Vagina (tissue), 2 donors: ENCODE measurements at regions not wholly inside any gene's neighbourhood (a gene's known extent, or its start where the extent isn't known, plus 50 kb on each side); places are given as distances from the start of the nearest gene placed in this dataset.

Experiments
- POLR2A ChIP-seq, 2 donors: fragments of 450-650 bp; IDR thresholded peaks; one replicate each; pipeline ENCODE4 v1.6.1; 2017; ENCODE audit warnings: antibody characterized with exemption in 2 of 2, mild to moderate bottlenecking in 2 of 2, moderate library complexity in 2 of 2
- POLR2AphosphoS5 ChIP-seq, 2 donors: sonication (generic); formaldehyde crosslinking; IDR thresholded peaks; one replicate each; pipeline ENCODE4 v1.9.0; 2017; ENCODE audit warnings: antibody characterized with exemption in 2 of 2, mild to moderate bottlenecking in 2 of 2, low read depth in 1 of 2; ENCODE audit not compliant: insufficient read depth in 1 of 2
- TF ChIP-seq, protein P1 (sequence below), 3 experiments: fragments of 450-650 bp in 2 of 3; fragments of 200-600 bp in 1 of 3; sonication (generic) in 1 of 3; IDR thresholded peaks; one replicate each; pipeline ENCODE4 v1.5.1; 2017 to 2019; ENCODE audit warnings: antibody characterized with exemption in 3 of 3, mild to moderate bottlenecking in 2 of 3, moderate library complexity in 2 of 3

DNA sequence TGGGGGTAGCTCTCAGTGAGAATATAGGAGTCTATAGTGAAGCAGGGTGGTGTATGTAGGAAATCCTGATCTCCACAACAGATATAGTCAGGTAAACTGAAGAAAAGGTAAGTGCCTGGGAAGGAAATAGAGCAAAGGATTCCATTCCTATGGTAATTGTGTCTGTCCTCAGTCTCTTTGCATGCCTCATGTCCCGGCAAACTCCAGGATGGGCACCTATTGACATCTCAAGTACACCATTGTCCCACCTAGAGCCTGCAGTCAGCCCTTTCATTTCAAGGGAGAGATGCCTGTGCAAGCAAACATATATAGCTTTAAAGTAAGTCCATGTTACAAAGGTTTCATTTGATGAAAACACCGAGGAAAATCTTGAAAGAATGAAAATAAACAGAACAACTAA is 257.7 kb upstream of the AZI2 start:
- TF ChIP-seq POLR2AphosphoS5 (IDR thresholded peaks at IDR 0.05; ENCODE audit: insufficient read depth in 1 of 2, low read depth in 1 of 2) (no peak), POLR2A (IDR thresholded peaks at IDR 0.05) (no peak)
- TF ChIP-seq, protein P1, sequence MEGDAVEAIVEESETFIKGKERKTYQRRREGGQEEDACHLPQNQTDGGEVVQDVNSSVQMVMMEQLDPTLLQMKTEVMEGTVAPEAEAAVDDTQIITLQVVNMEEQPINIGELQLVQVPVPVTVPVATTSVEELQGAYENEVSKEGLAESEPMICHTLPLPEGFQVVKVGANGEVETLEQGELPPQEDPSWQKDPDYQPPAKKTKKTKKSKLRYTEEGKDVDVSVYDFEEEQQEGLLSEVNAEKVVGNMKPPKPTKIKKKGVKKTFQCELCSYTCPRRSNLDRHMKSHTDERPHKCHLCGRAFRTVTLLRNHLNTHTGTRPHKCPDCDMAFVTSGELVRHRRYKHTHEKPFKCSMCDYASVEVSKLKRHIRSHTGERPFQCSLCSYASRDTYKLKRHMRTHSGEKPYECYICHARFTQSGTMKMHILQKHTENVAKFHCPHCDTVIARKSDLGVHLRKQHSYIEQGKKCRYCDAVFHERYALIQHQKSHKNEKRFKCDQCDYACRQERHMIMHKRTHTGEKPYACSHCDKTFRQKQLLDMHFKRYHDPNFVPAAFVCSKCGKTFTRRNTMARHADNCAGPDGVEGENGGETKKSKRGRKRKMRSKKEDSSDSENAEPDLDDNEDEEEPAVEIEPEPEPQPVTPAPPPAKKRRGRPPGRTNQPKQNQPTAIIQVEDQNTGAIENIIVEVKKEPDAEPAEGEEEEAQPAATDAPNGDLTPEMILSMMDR (IDR thresholded peaks at IDR 0.05): no peak
